ENCODE measurements at regions not wholly inside any gene's neighbourhood (a gene's known extent, or its start where the extent isn't known, plus 50 kb on each side); places are given as distances from the start of the nearest gene placed in this dataset.
A peak's percentile ranks its signal among the peaks of the same experiment; 100 is the strongest.

DNA sequence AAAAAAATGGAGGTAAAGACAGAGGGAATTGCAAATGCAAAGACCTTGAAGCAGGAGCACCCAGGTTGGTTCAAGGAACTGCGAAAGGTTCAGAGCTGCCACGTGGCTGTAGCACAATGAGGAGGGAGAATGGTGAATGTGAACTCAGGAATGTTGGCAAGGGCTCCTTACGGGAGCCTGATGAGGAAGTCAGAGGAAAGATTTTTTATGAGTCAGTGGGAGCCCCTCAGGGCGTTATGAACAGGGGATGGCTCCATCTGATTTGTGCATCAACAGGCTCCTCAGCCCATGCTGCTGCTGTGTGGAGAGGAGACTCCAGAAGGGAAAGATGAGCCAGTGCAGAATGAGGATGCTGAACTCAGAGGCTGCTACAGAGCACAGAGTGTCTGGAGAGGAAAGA lies 194.4 kb downstream of the ARRDC4 start:
- Histone ChIP-seq H4K20me1 (ENCODE audit: insufficient read depth) (no peaks in the 10 kb centered on the region), H3K9me2 (ENCODE audit: insufficient read depth) (no peaks in the 10 kb centered on the region), H3K27me3 (ENCODE audit: insufficient read depth, low read depth) (0 out of 2 replicates have a peak, but pooled peaks cover 3% of the 10 kb centered on the region), H3K4me2 (no peak overlapping the region), H3K9me3 (ENCODE audit: insufficient read depth, low read depth) (no peaks in the 10 kb centered on the region), H3F3A (ENCODE audit: insufficient read depth, low read depth) (no peaks in the 10 kb centered on the region), H3K79me2 (ENCODE audit: low read depth) (no peaks in the 10 kb centered on the region), H3K36me3 (ENCODE audit: low read depth) (no peaks in the 10 kb centered on the region), H3K27ac (no peak overlapping the region), H3K4me1 (replicated peaks; ENCODE audit: insufficient read depth) (no peaks in the 10 kb centered on the region), H2AFZ (no peak overlapping the region), H3K4me3 (no peak overlapping the region)
- ChIA-PET POLR2A (ENCODE audit: unreplicated experiment) (no interaction called here), CTCF (no interaction called here)
- TF ChIP-seq, protein P1, sequence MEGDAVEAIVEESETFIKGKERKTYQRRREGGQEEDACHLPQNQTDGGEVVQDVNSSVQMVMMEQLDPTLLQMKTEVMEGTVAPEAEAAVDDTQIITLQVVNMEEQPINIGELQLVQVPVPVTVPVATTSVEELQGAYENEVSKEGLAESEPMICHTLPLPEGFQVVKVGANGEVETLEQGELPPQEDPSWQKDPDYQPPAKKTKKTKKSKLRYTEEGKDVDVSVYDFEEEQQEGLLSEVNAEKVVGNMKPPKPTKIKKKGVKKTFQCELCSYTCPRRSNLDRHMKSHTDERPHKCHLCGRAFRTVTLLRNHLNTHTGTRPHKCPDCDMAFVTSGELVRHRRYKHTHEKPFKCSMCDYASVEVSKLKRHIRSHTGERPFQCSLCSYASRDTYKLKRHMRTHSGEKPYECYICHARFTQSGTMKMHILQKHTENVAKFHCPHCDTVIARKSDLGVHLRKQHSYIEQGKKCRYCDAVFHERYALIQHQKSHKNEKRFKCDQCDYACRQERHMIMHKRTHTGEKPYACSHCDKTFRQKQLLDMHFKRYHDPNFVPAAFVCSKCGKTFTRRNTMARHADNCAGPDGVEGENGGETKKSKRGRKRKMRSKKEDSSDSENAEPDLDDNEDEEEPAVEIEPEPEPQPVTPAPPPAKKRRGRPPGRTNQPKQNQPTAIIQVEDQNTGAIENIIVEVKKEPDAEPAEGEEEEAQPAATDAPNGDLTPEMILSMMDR (conservative IDR thresholded peaks at IDR 0.05), result no peak
- TF ChIP-seq EZH2 (IDR thresholded peaks at IDR 0.05; ENCODE audit: low read depth), result no peak
- intact Hi-C loops (cut with micrococcal nuclease; ENCODE audit: unreplicated experiment), result no loop called here
- peak in 1 of 2 experiments; percentile 43 for DNase-seq
- BruUV-seq (replicated peaks), result no TSS peak

- Histone ChIP-seq H3K9me3 (ENCODE audit: insufficient read depth, low read depth) (no peaks in the 10 kb centered on the region), H3K4me2 (no peak overlapping the region), H3F3A (ENCODE audit: insufficient read depth, low read depth) (no peaks in the 10 kb centered on the region), H4K20me1 (ENCODE audit: insufficient read depth) (no peaks in the 10 kb centered on the region), H3K4me3 (no peak overlapping the region), H3K9me2 (ENCODE audit: insufficient read depth) (no peaks in the 10 kb centered on the region), H3K27ac (no peak overlapping the region), H3K4me1 (replicated peaks; ENCODE audit: insufficient read depth) (no peaks in the 10 kb centered on the region), H3K79me2 (ENCODE audit: low read depth) (no peaks in the 10 kb centered on the region), H3K27me3 (ENCODE audit: insufficient read depth, low read depth) (0 out of 2 replicates have a peak, but pooled peaks cover 3% of the 10 kb centered on the region), H2AFZ (no peak overlapping the region), H3K36me3 (ENCODE audit: low read depth) (no peaks in the 10 kb centered on the region)
- no peak for DNase-seq
- BruUV-seq (replicated peaks), result no TSS peak
- intact Hi-C loops (cut with micrococcal nuclease; ENCODE audit: unreplicated experiment), result no loop called here
- TF ChIP-seq, protein P1 (conservative IDR thresholded peaks at IDR 0.05), result no peak
- no peak for TF ChIP-seq EZH2 (IDR thresholded peaks at IDR 0.05; ENCODE audit: low read depth)
- POLR2A ChIA-PET (ENCODE audit: unreplicated experiment), result no interaction called here
- CTCF ChIA-PET, result no interaction called here
Observed at GRCh38 chr15:98155356-98155755, 194.9 kb downstream of the ARRDC4 start.

DNA sequence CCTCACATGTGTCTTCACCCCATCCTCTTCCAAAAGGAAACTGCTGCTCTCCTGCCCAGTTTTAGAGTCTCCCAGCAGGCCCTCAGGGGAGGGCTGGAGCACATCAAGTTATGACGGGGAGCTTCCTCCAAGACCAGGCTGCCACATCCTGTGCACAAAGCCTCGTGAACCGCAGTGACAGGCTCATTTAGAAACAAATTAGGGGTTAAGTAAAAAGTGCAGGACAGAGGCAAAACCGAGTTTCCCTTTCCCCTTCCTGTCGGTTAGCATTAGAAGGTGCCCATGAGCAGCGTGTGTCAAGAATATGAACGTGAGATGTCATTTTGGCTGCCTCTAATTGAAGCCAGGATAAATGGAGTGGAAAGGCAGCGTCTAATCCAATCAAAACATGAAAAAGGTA lies 199.7 kb downstream of the ARRDC4 start:
- no peaks in the 10 kb centered on the region for H3K79me2 ChIP-seq (ENCODE audit: low read depth)
- intact Hi-C loops (cut with micrococcal nuclease; ENCODE audit: unreplicated experiment), result no loop called here
- H3K9me2 ChIP-seq (ENCODE audit: insufficient read depth), result no peaks in the 10 kb centered on the region
- no peaks in the 10 kb centered on the region for H3K4me1 ChIP-seq (replicated peaks; ENCODE audit: insufficient read depth)
- TF ChIP-seq, protein P1 (conservative IDR thresholded peaks at IDR 0.05), result no peak
- no peak for TF ChIP-seq EZH2 (IDR thresholded peaks at IDR 0.05; ENCODE audit: low read depth)
- H3K36me3 ChIP-seq (ENCODE audit: low read depth), result no peaks in the 10 kb centered on the region
- POLR2A ChIA-PET (ENCODE audit: unreplicated experiment), result no interaction called here
- H4K20me1 ChIP-seq (ENCODE audit: insufficient read depth), result no peaks in the 10 kb centered on the region
- no peak overlapping the region for H2AFZ ChIP-seq
- H3K9me3 ChIP-seq (ENCODE audit: insufficient read depth, low read depth), result no peaks in the 10 kb centered on the region
- peaks cover 29% of the 10 kb centered on the region for H3K27me3 ChIP-seq (ENCODE audit: insufficient read depth, low read depth)
- H3K4me3 ChIP-seq, result no peak overlapping the region
- no peak overlapping the region for H3K27ac ChIP-seq
- no peak for DNase-seq
- no peak overlapping the region for H3K4me2 ChIP-seq
- no TSS peak for BruUV-seq (replicated peaks)
- CTCF ChIA-PET, result no interaction called here
- no peaks in the 10 kb centered on the region for H3F3A ChIP-seq (ENCODE audit: insufficient read depth, low read depth)
